ENCODE measurements at regions not wholly inside any gene's neighbourhood (a gene's known extent, or its start where the extent isn't known, plus 50 kb on each side); places are given as distances from the start of the nearest gene placed in this dataset.

GRCh38 chr13:64962404-64962803, 2267.7 kb downstream of the PCDH9 start:
- no peak overlapping the region for H3K27ac ChIP-seq

GRCh38 chr13:64959276-64959675, 2270.9 kb downstream of the PCDH9 start:
- no peak overlapping the region for H3K27ac ChIP-seq
- TF ChIP-seq ZFX (IDR thresholded peaks at IDR 0.05; ENCODE audit: borderline replicate concordance): no peak
- no peak for TF ChIP-seq CTCF (IDR thresholded peaks at IDR 0.05)

More at GRCh38 chr13:64962404-64962803, 2267.7 kb downstream of the PCDH9 start:
- TF ChIP-seq ZFX (IDR thresholded peaks at IDR 0.05; ENCODE audit: borderline replicate concordance): no peak
- TF ChIP-seq CTCF (IDR thresholded peaks at IDR 0.05): no peak

- H3K27ac ChIP-seq: no peak overlapping the region
- TF ChIP-seq CTCF (IDR thresholded peaks at IDR 0.05): no peak
- TF ChIP-seq ZFX (IDR thresholded peaks at IDR 0.05; ENCODE audit: borderline replicate concordance): no peak
Observed at GRCh38 chr13:64958106-64958505, 2272.0 kb downstream of the PCDH9 start.

GRCh38 chr13:64938660-64939059, 2291.5 kb downstream of the PCDH9 start:
- TF ChIP-seq CTCF (IDR thresholded peaks at IDR 0.05) (no peak), ZFX (IDR thresholded peaks at IDR 0.05; ENCODE audit: borderline replicate concordance) (no peak)

GRCh38 chr13:64937302-64937701, 2292.8 kb downstream of the PCDH9 start:
- TF ChIP-seq CTCF (IDR thresholded peaks at IDR 0.05): no peak
- no peak for TF ChIP-seq ZFX (IDR thresholded peaks at IDR 0.05; ENCODE audit: borderline replicate concordance)
- no peak overlapping the region for H3K27ac ChIP-seq

More at GRCh38 chr13:64938660-64939059, 2291.5 kb downstream of the PCDH9 start:
- H3K27ac ChIP-seq: no peak overlapping the region

- no peak overlapping the region for H3K27ac ChIP-seq
- no peak for TF ChIP-seq ZFX (IDR thresholded peaks at IDR 0.05; ENCODE audit: borderline replicate concordance)
- TF ChIP-seq CTCF (IDR thresholded peaks at IDR 0.05): no peak
Observed at GRCh38 chr13:64936879-64937278, 2293.3 kb downstream of the PCDH9 start.

- no peak overlapping the region for H3K27ac ChIP-seq
- TF ChIP-seq CTCF (IDR thresholded peaks at IDR 0.05) (no peak), ZFX (IDR thresholded peaks at IDR 0.05; ENCODE audit: borderline replicate concordance) (no peak)
Observed at GRCh38 chr13:64935441-64935840, 2294.7 kb downstream of the PCDH9 start.

All from 22Rv1 (cell line).